HL-60/S4 (cell line): ENCODE measurements at regions not wholly inside any gene's neighbourhood (a gene's known extent, or its start where the extent isn't known, plus 50 kb on each side); places are given as distances from the start of the nearest gene placed in this dataset.

Experiments
- in situ Hi-C: fragments of 300-500 bp; cut with MboI; formaldehyde crosslinking; loops from 2 replicates; pipeline ENCODE4 v1.14.3; 2022; ENCODE audit warnings: low sequenced_read_pairs

DNA sequence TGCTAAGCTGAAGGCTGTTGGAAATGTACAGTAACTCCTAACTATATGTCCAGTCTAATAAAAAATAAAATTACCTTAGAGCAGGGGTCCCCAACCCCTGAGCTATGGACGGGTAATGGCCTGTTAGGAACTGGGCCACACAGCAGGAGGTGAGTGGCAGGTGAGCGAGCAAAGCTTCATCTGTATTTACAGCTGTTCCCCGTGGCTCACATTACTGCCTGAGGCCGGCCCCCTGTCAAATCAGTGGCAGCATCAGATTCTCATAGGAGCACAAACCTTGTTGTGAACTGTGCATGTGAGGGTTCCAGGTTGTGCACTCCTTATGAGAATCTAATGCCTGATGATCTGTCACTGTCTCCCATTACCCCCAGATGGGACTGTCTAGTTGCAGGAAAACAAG, 73.1 kb upstream of the CXCR4 start:
- in situ Hi-C loops: no loop called here

DNA sequence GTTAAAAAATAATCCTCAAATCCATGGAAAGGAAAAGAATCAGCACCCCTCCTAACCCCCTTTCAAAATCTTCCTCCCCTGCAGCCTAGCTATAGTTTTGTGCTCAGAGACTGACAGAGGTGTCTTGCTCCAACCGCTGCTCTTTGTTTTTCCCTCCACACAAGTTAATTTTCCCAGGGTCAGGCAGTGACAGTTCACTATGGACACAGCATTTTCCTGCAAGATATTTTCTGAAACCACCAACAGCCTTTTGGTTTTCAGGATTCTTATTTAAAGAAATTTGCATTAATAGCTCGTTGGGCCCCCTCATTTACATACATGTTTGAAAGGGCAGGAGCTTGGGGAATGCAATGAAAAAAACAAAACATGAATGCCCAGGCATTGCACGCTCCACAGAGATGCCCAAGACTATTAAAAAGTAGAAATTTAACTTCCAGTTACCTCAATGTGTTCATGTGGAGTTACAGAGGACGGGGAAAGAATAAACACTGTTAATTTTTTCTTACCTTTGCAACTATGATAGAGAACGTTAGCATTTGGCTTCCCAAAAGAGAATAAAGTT, 71.4 kb upstream of the CXCR4 start:
- in situ Hi-C loops: no loop called here

DNA sequence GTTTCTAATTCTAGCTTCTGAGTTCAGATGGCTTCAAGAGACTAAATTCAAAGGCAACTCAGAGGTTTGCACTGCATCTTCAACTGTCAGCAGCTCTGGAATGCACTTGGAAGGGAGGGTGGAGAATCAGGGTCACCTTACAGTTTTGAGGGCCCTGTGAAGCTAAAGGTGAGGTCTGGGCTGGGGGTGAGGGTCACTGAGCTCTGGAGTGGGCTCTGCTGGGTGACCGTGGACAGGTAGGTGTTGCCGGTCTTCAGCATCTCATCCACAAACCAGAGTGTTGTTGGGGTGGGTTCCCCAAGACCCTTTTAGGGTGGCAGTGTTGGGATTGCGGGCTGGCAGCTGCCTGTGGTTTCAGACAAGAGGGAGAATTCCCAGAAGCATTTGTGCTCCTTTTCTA, 70.1 kb upstream of the CXCR4 start:
- in situ Hi-C loops: no loop called here

DNA sequence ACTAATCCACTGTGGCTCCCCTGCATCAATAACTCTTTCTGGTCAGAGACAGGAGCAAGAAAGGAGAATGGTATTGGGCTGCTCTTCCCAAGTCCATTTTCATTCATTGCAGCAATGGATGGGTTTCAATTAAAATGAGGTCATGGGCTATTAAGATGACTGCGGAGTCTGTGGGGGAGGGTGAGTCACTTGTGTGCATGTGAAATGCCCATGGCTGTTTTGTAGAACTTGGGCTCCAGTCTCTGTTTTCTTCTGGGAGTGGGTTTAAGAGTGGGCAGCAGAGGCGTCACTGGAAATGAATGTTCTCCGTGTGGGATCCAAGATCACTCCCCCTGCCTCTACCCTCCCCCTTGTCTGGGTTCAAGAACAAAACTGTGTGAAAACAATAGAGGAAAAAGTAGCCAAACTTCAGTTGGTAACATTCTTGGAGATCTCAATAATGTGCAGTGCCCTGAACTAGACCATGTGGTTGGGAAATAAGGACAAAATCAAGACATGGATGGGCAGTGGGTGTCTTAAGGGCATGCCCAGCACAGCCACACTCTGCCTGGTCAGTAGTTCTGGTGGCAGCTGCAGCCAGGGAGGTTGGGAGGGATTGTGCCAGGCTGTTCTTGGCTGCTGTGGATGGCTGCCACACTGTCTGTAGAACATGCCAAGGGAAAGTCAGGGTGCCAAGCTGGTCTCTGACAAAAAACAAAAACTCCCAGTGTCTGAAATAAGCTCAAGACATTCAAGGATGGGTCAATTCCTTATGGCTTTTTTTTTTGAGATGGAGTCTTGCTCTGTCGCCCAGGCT, 68.2 kb upstream of the CXCR4 start:
- in situ Hi-C loops: no loop called here

DNA sequence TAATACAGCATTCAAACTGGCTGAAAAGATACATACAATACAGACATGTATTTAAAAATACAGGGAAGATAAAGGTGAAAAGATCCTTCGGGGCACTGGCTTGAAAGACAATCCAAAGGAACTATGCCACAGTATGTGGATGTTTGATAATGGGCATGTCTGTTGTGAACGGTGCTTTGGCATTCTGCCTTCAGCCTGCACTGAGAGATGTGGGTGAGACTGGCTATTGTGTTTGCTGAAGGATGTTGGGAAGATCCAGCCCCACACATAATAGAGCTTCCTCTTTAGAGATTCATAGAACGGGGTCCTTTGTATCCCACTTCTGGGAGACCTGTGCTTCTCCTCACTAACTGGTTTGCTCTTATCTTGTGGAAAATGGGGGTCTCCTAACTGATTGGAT, 65.1 kb upstream of the CXCR4 start:
- in situ Hi-C loops: no loop called here

DNA sequence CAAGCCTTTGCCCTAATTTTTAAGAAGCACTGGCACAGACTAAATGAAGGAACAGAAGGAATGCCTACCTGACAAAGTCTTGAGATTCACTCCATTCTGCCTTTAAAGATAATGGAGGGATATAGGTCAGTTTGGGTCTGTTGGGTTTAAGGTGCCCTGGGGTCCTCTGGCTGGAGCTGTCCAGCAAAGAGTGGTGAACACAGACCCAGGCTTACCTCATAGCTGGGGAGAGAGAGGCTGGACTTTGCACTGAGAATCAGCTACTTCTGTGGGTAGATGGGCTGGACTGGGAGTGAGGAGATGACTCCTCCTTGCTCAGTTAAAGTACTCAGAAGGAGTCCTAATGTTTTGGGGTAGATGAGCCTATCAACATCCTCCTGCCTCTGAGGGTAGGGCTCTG, 64.4 kb upstream of the CXCR4 start:
- in situ Hi-C loops: no loop called here

DNA sequence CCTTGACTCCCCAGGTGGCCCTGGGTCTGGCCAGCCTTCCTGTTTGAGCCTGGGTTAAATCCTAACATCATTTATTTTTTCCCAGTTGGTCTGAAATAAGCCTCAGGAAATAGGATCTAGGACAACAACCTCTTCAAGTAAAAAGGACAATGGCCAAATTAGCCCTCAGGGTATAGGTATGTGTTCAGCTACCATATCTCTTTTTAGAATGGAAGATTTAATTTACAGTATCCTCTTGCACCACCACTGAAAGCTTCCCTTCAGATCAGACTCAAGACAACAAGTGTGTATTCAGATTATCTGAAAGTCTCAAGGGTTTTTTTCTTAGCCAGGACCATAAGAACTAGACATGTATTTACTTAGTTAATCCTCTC, 61.6 kb upstream of the CXCR4 start:
- in situ Hi-C loops: no loop called here

DNA sequence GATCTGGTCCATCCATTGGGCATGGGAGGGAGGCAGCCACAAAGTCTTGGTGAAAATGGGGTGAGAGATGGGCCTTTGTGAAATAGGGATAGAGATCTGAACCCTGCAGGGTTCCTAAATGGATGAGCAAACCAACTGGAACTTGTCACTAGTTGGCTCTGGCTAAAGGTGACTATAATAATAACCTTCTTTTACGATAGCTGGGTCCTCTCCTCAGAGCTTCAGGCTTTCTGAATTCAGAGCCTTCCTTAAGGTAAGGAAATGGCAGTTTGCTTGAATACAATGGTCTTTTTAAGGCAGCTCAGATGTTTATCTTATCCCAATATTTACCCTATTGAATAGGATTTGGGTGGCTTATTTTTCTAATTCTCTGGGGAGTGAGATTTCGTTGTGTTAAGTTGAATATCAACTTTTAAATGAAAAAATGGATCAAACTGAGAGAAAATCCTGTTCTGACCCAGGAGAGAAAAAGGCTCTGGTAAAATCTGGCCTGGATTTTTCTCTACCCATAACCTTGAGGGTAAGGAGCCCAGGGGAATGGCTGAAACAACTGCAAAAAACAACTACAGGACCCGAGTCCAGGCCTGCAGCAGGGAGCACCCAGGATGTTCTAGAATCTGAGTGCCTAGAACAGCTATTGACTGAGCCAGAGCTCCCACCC, 61.1 kb upstream of the CXCR4 start:
- in situ Hi-C loops: no loop called here

DNA sequence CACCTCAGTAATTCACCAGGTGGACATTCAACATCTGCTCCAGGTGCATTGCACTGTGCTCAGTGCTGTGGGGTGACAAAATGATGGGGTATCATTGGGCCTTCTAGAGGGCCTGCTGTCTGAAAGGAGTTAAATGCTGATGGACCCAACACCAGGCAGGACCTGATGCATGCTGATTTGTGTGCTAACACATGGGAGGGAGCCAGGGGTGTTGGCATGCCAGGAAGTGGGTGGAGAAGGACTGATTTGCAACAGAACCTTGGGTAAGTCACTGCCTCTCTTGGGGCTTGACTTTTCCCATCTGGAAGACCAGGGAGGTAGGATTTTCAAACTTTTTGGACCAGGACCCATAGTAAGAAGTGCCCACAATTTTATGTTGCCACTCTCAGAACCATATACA, 57.9 kb upstream of the CXCR4 start:
- in situ Hi-C loops: no loop called here

DNA sequence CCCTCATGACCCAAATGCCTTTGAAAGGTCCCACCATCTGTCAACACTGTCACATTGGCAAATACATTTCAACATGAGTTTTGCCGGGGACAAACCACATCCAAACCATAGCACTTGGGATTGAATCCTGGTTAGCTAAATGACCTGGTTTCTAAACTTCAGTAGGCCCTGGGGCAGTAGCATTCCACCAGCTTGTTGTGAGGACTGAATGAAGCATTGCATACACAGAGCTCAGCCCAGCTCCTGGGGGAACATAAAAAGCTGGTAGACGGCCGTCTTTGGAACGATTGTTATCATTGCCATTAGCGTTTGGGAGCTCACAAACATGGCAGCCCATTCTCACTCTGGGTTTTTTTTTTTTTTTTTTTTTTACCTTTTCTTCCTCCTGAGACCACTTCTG, 57.5 kb upstream of the CXCR4 start:
- in situ Hi-C loops: no loop called here

DNA sequence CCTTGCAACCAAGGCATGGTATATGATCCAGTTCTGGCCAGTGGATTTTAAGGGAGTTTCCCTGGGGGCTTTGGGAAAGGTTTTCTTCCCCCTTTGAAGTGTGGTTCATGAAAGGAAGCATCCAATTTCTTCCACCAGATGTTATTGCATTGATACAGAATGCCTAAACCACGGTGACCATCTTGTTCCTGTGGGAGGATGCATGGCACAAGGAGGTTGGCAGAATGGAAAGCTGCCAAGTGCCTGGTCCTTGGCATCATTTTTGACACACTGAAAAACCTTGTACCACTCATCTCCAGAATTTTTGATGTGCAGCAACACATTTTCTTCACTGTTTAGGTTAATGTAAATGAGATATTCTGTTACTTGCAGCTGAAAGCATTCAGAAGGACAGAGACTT, 55.2 kb upstream of the CXCR4 start:
- in situ Hi-C loops: no loop called here

DNA sequence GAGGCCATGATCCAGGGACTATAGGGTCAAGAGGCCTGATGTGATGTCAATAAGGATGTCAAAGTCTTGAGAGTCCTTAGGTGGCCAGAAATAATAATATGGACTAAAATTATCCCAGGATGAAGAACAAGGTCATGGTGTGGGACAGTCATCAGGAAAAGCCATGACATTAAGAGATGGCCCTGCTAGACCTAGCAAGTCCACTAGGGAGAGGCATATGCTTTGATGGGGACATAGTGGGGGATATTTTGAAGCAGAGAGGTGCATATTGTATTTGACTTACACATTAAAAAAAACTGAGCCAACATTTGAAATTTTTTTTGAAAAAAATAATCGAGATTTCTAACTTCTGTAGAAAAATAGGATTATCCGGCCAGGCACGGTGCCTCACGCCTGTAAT, 53.3 kb upstream of the CXCR4 start:
- in situ Hi-C loops: no loop called here

DNA sequence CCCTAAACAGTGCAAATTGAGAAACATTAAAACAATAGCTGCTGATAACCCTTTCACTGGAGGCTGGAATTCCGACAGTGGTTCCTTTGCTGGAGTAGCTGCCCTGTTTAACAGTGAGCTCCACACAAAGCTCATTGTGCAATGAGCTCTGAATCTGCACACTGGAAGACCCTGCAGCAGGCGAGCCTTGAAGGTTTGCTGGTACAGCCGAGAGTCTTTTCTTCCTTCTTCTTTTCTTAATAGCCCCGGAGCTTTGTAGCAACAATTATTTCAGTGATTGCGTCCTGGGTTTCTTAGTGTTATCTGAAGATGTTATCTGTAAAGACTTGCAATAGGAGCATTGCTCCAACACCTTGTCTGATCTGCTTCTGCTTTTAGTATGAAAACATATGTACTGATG, 50.8 kb upstream of the CXCR4 start:
- in situ Hi-C loops: no loop called here

DNA sequence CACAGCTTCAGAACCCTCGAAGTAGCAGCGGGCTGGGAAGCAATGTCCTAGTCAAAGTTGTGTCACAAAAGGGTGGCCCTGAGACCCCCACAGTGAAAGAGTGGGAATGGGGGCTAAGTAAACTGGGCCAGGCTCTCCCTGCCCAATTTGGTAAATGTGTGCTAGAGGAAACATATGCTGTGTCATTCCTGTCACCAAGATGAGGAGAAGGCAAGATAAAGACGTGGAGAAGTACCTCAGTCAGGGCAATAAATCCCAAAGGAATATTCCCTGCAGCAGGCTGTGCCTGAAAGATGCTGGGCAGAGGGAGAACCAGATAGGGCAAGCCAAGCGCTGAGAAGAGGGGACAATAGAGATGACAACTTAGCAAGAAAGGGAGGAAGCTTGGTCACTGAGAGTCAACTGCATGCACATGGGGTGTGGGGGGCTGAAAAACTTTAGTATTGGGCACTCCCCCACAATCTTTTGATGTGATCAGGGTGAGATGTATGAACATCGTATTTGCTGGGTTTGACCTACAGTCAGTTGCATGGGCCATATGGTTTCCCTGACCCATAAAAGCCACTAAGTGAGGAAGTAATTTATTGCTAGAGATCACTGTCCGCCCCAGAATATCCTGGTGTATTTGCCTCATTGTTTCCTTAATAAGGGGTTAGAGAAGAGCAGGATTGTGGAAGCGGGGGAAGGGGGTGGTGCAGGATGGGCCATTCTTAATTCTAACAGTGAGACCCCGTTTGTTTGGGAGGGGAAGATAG, 49.9 kb upstream of the CXCR4 start:
- in situ Hi-C loops: no loop called here
